ENCODE measurements at regions not wholly inside any gene's neighbourhood (a gene's known extent, or its start where the extent isn't known, plus 50 kb on each side); places are given as distances from the start of the nearest gene placed in this dataset.

- TF ChIP-seq POLR2AphosphoS5 (IDR thresholded peaks at IDR 0.05; ENCODE audit: low read depth, low read length) (no peak), TAF1 (IDR thresholded peaks at IDR 0.05; ENCODE audit: borderline replicate concordance, insufficient read depth, low read length) (no peak), REST (IDR thresholded peaks at IDR 0.05; ENCODE audit: insufficient read depth in 1 of 2, low read depth in 2 of 2, low read length in 2 of 2) (no peak), SIN3A (IDR thresholded peaks at IDR 0.05; ENCODE audit: borderline replicate concordance, insufficient read depth, low read length) (no peak), FOXP2 (optimal IDR thresholded peaks at IDR 0.05; ENCODE audit: borderline replicate concordance, extremely low read depth, extremely low read length, insufficient read depth) (no peak)
Observed at GRCh38 chr15:70252056-70252950, 154.6 kb upstream of the TLE3 start.
